K562 (cell line): ENCODE measurements at regions not wholly inside any gene's neighbourhood (a gene's known extent, or its start where the extent isn't known, plus 50 kb on each side); places are given as distances from the start of the nearest gene placed in this dataset.

Source experiments
- ARID1B ChIP-seq: fragments of 450-650 bp; IDR thresholded peaks from 2 replicates; pipeline ENCODE4 v1.6.1; 2016; ENCODE audit warnings: antibody characterized with exemption, mild to moderate bottlenecking, inconsistent platforms
- BHLHE40 ChIP-seq: IDR thresholded peaks from 2 replicates; pipeline ENCODE4 v1.6.1; 2011; ENCODE audit warnings: low read length, improper control_type of control experiment
- CHD2 ChIP-seq: IDR thresholded peaks from 2 replicates; pipeline ENCODE4 v1.6.1; 2011; ENCODE audit warnings: low read depth, low read length
- CTCF ChIP-seq, 3 experiments: IDR thresholded peaks in 2 of 3; conservative IDR thresholded peaks in 1 of 3; 2 replicates each; pipeline ENCODE4 v1.5.1; 2011 to 2012; ENCODE audit warnings: low read length in 3 of 3, mild to moderate bottlenecking in 3 of 3, control low read depth in 2 of 3, improper control_type of control experiment in 1 of 3, inconsistent platforms in 1 of 3, low read depth in 1 of 3, mixed read lengths in 1 of 3, moderate library complexity in 1 of 3; ENCODE audit not compliant: insufficient read depth in 2 of 3
- ESRRB ChIP-seq: fragments of 250-450 bp; sonication (Bioruptor Pico); IDR thresholded peaks from 2 replicates; pipeline ENCODE4 v1.5.0; 2020; ENCODE audit warnings: mild to moderate bottlenecking, moderate library complexity, borderline replicate concordance
- EWSR1 ChIP-seq: fragments of 450-650 bp; IDR thresholded peaks from 2 replicates; pipeline ENCODE4 v1.6.1; 2018; ENCODE audit warnings: borderline replicate concordance, mild to moderate bottlenecking, low read depth, moderate library complexity; ENCODE audit not compliant: partially characterized antibody
- GTF2B ChIP-seq: IDR thresholded peaks from 2 replicates; pipeline ENCODE4 v1.6.1; 2011; ENCODE audit not compliant: insufficient read length; ENCODE audit errors: extremely low read depth
- MAFG ChIP-seq: fragments of 450-650 bp; conservative IDR thresholded peaks from 2 replicates; pipeline ENCODE4 v1.6.1; 2016; ENCODE audit warnings: missing genetic modification characterization, missing compliant biosample characterization
- MEIS2 ChIP-seq: fragments of 450-650 bp; IDR thresholded peaks from 2 replicates; pipeline ENCODE4 v1.6.1; 2014; ENCODE audit warnings: mild to moderate bottlenecking; ENCODE audit not compliant: partially characterized antibody
- TAF1 ChIP-seq: IDR thresholded peaks from 2 replicates; pipeline ENCODE4 v1.6.1; 2011; ENCODE audit warnings: mild to moderate bottlenecking, low read length, moderate library complexity; ENCODE audit not compliant: insufficient read depth, control insufficient read depth, severe bottlenecking; ENCODE audit errors: extremely low read depth
- YY1 ChIP-seq, 3 experiments: IDR thresholded peaks; 2 replicates each; pipeline ENCODE4 v1.6.1; 2011; ENCODE audit warnings: low read length in 2 of 3, mild to moderate bottlenecking in 2 of 3, moderate library complexity in 2 of 3, borderline replicate concordance in 1 of 3, control low read depth in 1 of 3, low read depth in 1 of 3; ENCODE audit not compliant: insufficient read depth in 3 of 3, insufficient replicate concordance in 2 of 3, control insufficient read depth in 1 of 3, insufficient read length in 1 of 3; ENCODE audit errors: extremely low read depth in 1 of 3
- ZNF263 ChIP-seq: sonication (generic); formaldehyde crosslinking; IDR thresholded peaks from 2 replicates; pipeline ENCODE4 v1.8.0; 2022; ENCODE audit warnings: mild to moderate bottlenecking, missing genetic modification reagents, borderline replicate concordance
- ZNF707 ChIP-seq: fragments of 250-450 bp; sonication (Bioruptor Pico); conservative IDR thresholded peaks from 2 replicates; pipeline ENCODE4 v1.8.0; 2022; ENCODE audit warnings: inconsistent platforms, mild to moderate bottlenecking, moderate library complexity
- TF ChIP-seq, protein P1 (sequence below), 3 experiments: fragments of 200-800 bp in 1 of 3; fragments of 250-450 bp in 1 of 3; fragments of 450-650 bp in 1 of 3; sonication (Bioruptor Pico) in 1 of 3; sonication (Bioruptor generic) in 1 of 3; formaldehyde crosslinking in 1 of 3; IDR thresholded peaks; 2 replicates each; pipeline versions ENCODE4 v1.6.1 to v1.8.0; 2016 to 2022; ENCODE audit warnings: mild to moderate bottlenecking in 2 of 3, missing genetic modification characterization in 2 of 3, missing compliant biosample characterization in 1 of 3, moderate library complexity in 1 of 3
- TF ChIP-seq, protein P2 (sequence below): fragments of 450-650 bp; IDR thresholded peaks from 2 replicates; pipeline ENCODE4 v1.6.1; 2018; ENCODE audit warnings: mild to moderate bottlenecking, low read depth; ENCODE audit not compliant: partially characterized antibody
- TF ChIP-seq, protein P3 (sequence below): conservative IDR thresholded peaks from 2 replicates; pipeline ENCODE4 v1.6.1; 2011; ENCODE audit warnings: low read depth, mild to moderate bottlenecking, low read length; ENCODE audit not compliant: control insufficient read depth

DNA sequence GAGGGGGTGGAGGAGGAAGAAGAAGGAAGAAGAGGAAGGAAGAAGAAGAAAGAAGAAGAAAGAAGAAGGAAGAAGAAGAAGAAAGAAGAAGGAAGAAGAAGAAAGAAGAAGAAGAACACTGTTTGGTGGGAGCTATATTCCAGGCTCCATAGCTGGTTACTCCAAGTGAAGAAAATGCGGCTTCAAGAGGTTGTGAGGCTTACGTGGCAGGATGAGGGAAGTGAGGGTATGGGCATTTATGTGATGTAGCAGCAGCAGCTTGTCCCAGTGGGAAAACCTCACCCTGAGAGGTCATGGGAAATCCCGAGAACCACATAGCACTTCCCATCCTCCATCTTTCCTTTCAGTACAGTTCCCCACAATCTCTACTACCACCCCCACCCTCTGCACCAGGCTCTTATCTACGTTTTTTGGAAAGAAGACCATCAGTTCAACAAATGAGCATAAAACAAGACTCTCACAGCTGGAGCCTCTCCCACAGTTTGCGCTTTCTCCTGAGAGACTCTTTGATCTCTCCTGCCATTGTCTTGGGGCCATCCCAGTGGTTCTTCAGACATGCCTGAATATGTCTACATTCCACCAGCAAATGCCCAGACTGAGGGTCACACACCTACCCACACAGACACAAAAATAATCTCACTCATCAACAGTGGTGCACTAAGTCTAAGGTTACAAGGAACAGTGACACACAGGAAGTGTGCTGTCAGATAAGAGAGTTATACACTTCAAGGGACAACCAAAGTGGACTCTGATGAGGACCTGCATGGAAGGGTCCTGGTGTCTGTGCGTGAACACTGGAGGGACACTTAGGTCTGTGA is 77.9 kb upstream of the KCNJ15 start (continued):
- TF ChIP-seq, protein P1, sequence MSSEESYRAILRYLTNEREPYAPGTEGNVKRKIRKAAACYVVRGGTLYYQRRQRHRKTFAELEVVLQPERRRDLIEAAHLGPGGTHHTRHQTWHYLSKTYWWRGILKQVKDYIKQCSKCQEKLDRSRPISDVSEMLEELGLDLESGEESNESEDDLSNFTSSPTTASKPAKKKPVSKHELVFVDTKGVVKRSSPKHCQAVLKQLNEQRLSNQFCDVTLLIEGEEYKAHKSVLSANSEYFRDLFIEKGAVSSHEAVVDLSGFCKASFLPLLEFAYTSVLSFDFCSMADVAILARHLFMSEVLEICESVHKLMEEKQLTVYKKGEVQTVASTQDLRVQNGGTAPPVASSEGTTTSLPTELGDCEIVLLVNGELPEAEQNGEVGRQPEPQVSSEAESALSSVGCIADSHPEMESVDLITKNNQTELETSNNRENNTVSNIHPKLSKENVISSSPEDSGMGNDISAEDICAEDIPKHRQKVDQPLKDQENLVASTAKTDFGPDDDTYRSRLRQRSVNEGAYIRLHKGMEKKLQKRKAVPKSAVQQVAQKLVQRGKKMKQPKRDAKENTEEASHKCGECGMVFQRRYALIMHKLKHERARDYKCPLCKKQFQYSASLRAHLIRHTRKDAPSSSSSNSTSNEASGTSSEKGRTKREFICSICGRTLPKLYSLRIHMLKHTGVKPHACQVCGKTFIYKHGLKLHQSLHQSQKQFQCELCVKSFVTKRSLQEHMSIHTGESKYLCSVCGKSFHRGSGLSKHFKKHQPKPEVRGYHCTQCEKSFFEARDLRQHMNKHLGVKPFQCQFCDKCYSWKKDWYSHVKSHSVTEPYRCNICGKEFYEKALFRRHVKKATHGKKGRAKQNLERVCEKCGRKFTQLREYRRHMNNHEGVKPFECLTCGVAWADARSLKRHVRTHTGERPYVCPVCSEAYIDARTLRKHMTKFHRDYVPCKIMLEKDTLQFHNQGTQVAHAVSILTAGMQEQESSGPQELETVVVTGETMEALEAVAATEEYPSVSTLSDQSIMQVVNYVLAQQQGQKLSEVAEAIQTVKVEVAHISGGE (CRISPR knock-in tag; IDR thresholded peaks at IDR 0.05): no peak
- no peak for TF ChIP-seq TAF1
- TF ChIP-seq MAFG (tag): no peak
- TF ChIP-seq, protein P2, sequence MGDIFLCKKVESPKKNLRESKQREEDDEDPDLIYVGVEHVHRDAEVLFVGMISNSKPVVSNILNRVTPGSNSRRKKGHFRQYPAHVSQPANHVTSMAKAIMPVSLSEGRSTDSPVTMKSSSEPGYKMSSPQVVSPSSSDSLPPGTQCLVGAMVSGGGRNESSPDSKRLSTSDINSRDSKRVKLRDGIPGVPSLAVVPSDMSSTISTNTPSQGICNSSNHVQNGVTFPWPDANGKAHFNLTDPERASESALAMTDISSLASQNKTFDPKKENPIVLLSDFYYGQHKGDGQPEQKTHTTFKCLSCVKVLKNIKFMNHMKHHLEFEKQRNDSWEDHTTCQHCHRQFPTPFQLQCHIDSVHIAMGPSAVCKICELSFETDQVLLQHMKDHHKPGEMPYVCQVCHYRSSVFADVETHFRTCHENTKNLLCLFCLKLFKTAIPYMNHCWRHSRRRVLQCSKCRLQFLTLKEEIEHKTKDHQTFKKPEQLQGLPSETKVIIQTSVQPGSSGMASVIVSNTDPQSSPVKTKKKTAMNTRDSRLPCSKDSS: no peak
- TF ChIP-seq CTCF (IDR thresholded peaks at IDR 0.05 in 2 of 3, conservative IDR thresholded peaks at IDR 0.05 in 1 of 3; ENCODE audit: insufficient read depth in 2 of 3, low read depth in 1 of 3, low read length in 3 of 3): no peak
- TF ChIP-seq BHLHE40: no peak
- no peak for TF ChIP-seq ESRRB (CRISPR knock-in tag)
- peak; percentile 39 for TF ChIP-seq ARID1B
- no peak for TF ChIP-seq EWSR1
- TF ChIP-seq YY1 (IDR thresholded peaks at IDR 0.05; ENCODE audit: borderline replicate concordance in 1 of 3, control insufficient read depth in 1 of 3, extremely low read depth in 1 of 3, insufficient read depth in 3 of 3, insufficient read length in 1 of 3, insufficient replicate concordance in 2 of 3, low read depth in 1 of 3, low read length in 2 of 3): no peak
- no peak for TF ChIP-seq GTF2B
- peak; percentile 58 for TF ChIP-seq MEIS2
- no peak for TF ChIP-seq CHD2
- peak; percentile 32 for TF ChIP-seq ZNF263 (CRISPR knock-in tag)
- TF ChIP-seq, protein P3, sequence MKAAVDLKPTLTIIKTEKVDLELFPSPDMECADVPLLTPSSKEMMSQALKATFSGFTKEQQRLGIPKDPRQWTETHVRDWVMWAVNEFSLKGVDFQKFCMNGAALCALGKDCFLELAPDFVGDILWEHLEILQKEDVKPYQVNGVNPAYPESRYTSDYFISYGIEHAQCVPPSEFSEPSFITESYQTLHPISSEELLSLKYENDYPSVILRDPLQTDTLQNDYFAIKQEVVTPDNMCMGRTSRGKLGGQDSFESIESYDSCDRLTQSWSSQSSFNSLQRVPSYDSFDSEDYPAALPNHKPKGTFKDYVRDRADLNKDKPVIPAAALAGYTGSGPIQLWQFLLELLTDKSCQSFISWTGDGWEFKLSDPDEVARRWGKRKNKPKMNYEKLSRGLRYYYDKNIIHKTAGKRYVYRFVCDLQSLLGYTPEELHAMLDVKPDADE: no peak
- TF ChIP-seq ZNF707 (CRISPR knock-in tag): no peak
